ENCODE measurements at regions not wholly inside any gene's neighbourhood (a gene's known extent, or its start where the extent isn't known, plus 50 kb on each side); places are given as distances from the start of the nearest gene placed in this dataset.
"Not testable (repeated sequence)": the region's sequence is repeated elsewhere in the genome, so short reads cannot be mapped to it uniquely, and the experiment has no call there.

DNA sequence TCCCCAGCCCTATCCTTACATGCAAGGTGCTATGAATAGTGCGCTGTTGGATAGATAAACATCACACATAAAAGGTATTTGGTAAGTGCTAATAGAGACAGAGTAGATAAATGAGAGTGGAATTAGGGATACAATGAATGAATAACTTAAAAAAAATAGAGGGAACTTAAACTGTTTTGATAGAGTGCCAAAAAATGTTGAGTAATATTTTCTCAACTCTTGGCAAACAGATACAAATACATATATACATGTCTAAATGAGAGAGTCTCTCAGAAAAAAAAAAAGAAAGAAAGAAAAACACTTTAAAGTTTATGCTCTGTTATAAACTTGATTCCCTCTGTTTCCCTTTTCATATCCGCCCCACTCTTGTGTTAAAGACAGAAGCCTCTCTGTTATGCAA, 667.4 kb downstream of the ROBO2 start:
- H3K4me1 ChIP-seq (ENCODE audit: control insufficient read depth, insufficient read depth, low read length) = no peaks in the 10 kb centered on the region
- no peaks in the 10 kb centered on the region for H3K27me3 ChIP-seq (ENCODE audit: control insufficient read depth, insufficient read depth, low read length, poor library complexity, severe bottlenecking)
- H3K36me3 ChIP-seq (ENCODE audit: control insufficient read depth, insufficient read depth, low read length) = no peaks in the 10 kb centered on the region
- 76 to 79% methylated on average over 2 of the region's 2 CpGs for WGBS, 2 experiments
- no peak overlapping the region for H3K27ac ChIP-seq (ENCODE audit: insufficient read depth, low read depth, low read length, poor library complexity, severe bottlenecking)
- H3K4me3 ChIP-seq (ENCODE audit: insufficient read depth, low read depth, low read length) = no peak overlapping the region
- H3K9me3 ChIP-seq (ENCODE audit: control insufficient read depth, low read length) = no peaks in the 10 kb centered on the region

DNA sequence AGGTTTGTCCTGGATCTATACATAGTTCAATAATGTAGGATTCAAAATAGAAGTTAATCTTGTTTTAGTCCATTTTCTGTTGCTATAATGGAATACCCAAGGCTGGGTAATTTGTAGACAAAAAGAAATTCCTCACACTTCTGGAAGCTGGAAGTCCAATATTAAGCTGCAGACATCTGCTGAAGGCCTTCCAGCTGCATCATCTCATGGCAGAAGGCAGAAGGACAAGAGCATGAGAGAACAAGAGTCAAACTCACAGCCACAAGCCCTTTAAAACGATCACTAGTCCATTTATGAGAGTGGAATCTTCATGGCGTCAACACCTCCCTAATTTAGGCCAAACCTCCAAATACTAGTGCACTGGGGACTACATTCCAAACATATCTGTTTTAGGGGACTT, 669.3 kb downstream of the ROBO2 start:
- no peaks in the 10 kb centered on the region for H3K9me3 ChIP-seq (ENCODE audit: control insufficient read depth, low read length)

DNA sequence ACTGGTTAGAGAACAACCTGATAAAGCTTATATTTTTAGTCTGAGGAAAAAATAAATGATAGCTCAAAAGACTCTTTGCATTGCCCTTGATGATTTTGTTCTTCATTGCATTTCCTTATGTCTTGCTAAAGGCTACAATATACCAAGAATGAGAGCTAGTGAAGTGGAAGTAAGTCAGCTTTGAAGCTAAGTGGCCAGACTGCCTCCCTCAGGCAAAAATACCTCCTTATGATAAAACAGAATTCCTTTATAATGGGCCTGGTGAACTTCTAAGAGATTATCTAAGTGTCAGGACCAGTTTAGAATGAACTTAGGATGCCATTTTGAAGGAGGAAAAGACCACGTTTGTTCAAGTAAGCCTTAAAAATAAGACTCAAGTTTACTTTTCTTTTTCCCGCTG, 678.4 kb downstream of the ROBO2 start:
- Histone ChIP-seq H3K4me1 (ENCODE audit: control insufficient read depth, insufficient read depth, low read length) (no peaks in the 10 kb centered on the region), H3K27me3 (ENCODE audit: control insufficient read depth, insufficient read depth, low read length, poor library complexity, severe bottlenecking) (no peaks in the 10 kb centered on the region), H3K4me3 (ENCODE audit: insufficient read depth, low read depth, low read length) (no peak overlapping the region), H3K27ac (ENCODE audit: insufficient read depth, low read depth, low read length, poor library complexity, severe bottlenecking) (no peak overlapping the region), H3K9me3 (ENCODE audit: control insufficient read depth, low read length) (no peaks in the 10 kb centered on the region), H3K36me3 (ENCODE audit: control insufficient read depth, insufficient read depth, low read length) (no peaks in the 10 kb centered on the region)
- 47 to 100% methylated on average over 1 to 2 of the region's 2 CpGs for WGBS, 2 experiments

More for the DNA sequence above, 669.3 kb downstream of the ROBO2 start:
- H3K4me1 ChIP-seq (ENCODE audit: control insufficient read depth, insufficient read depth, low read length) = no peaks in the 10 kb centered on the region
- H3K36me3 ChIP-seq (ENCODE audit: control insufficient read depth, insufficient read depth, low read length) = no peaks in the 10 kb centered on the region
- no peaks in the 10 kb centered on the region for H3K27me3 ChIP-seq (ENCODE audit: control insufficient read depth, insufficient read depth, low read length, poor library complexity, severe bottlenecking)
- H3K4me3 ChIP-seq (ENCODE audit: insufficient read depth, low read depth, low read length) = no peak overlapping the region
- no peak overlapping the region for H3K27ac ChIP-seq (ENCODE audit: insufficient read depth, low read depth, low read length, poor library complexity, severe bottlenecking)
- 84 to 91% methylated on average over 2 of the region's 2 CpGs for WGBS, 2 experiments

DNA sequence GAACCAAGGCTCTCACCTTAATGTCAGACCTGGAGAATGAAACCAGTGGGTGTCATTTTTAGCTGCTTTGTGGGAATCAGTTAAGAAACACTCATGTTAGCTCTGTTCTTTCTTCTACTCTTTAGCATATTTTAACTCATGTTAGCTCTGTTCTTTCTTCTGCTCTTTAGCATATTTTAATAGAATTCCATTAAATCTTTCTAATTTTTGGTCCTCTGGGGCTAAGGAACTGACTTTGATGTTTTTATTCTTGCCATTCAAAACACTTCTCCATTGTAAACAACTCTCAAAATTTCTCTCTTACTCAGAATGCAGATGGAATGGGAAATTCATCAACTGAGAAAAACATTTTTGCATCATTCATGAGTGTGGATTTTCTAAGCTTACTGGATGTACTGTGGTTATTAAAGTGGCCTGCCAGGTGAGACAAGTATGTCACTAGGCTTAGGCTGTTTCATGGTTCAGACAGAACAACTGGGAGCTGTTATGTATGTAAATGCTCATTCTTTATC, 680.6 kb downstream of the ROBO2 start:
- Histone ChIP-seq H3K36me3 (ENCODE audit: control insufficient read depth, insufficient read depth, low read length) (no peaks in the 10 kb centered on the region), H3K4me1 (ENCODE audit: control insufficient read depth, insufficient read depth, low read length) (no peaks in the 10 kb centered on the region), H3K27ac (ENCODE audit: insufficient read depth, low read depth, low read length, poor library complexity, severe bottlenecking) (no peak overlapping the region), H3K9me3 (ENCODE audit: control insufficient read depth, low read length) (no peaks in the 10 kb centered on the region), H3K27me3 (ENCODE audit: control insufficient read depth, insufficient read depth, low read length, poor library complexity, severe bottlenecking) (no peaks in the 10 kb centered on the region), H3K4me3 (ENCODE audit: insufficient read depth, low read depth, low read length) (no peak overlapping the region)

DNA sequence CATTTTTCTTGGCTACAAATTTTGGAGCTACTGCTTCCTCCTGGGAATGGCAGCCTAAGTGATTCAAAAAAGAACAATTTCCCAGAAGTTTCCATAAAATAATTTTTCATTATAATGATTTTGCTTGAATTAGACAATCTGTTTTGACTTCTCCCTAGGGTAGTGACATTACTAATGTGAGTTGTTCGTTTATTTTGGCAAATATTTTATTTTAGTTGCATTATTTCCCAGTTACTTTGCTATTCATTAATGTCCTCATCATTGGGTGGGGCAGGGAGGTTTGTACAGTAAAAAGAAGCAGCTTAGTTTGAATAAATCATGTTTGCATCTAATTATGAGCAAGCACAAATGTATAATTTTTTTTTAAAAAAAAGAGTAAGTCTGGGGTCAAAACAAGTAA, 686.6 kb downstream of the ROBO2 start:
- Histone ChIP-seq H3K4me3 (ENCODE audit: insufficient read depth, low read depth, low read length) (no peak overlapping the region), H3K36me3 (ENCODE audit: control insufficient read depth, insufficient read depth, low read length) (no peaks in the 10 kb centered on the region), H3K27me3 (ENCODE audit: control insufficient read depth, insufficient read depth, low read length, poor library complexity, severe bottlenecking) (no peaks in the 10 kb centered on the region), H3K4me1 (ENCODE audit: control insufficient read depth, insufficient read depth, low read length) (no peaks in the 10 kb centered on the region), H3K9me3 (ENCODE audit: control insufficient read depth, low read length) (no peaks in the 10 kb centered on the region), H3K27ac (ENCODE audit: insufficient read depth, low read depth, low read length, poor library complexity, severe bottlenecking) (no peak overlapping the region)
- WGBS, 2 experiments = 100% methylated on average over 1 of the region's 1 CpG; no CpG with 5 or more reads in 1 of the 2 experiments

DNA sequence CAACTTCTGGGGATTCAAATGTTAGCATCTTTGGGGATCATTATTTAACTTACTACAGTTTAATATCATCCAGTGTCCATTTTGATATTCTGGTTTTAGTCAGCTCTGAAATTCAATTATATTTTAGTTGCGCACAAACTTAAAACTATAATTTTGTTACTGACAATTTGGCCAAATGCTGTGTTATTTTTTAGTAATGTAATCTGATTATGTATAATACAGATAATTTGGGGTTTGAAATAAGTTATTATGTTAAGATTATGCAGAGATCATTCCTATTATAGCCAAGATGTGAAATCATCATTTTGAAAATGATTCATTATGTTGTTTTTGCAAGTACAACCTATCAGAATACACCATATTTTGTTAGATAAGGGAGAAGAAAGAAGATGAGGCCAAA, 706.1 kb downstream of the ROBO2 start:
- H3K27ac ChIP-seq (ENCODE audit: insufficient read depth, low read depth, low read length, poor library complexity, severe bottlenecking) = no peak overlapping the region
- H3K9me3 ChIP-seq (ENCODE audit: control insufficient read depth, low read length) = no peaks in the 10 kb centered on the region
- H3K36me3 ChIP-seq (ENCODE audit: control insufficient read depth, insufficient read depth, low read length) = no peaks in the 10 kb centered on the region
- 100% methylated on average over 1 of the region's 1 CpG; no CpG with 5 or more reads in 1 of the 2 experiments for WGBS, 2 experiments
- no peak overlapping the region for H3K4me3 ChIP-seq (ENCODE audit: insufficient read depth, low read depth, low read length)
- H3K27me3 ChIP-seq (ENCODE audit: control insufficient read depth, insufficient read depth, low read length, poor library complexity, severe bottlenecking) = no peaks in the 10 kb centered on the region
- H3K4me1 ChIP-seq (ENCODE audit: control insufficient read depth, insufficient read depth, low read length) = no peaks in the 10 kb centered on the region

DNA sequence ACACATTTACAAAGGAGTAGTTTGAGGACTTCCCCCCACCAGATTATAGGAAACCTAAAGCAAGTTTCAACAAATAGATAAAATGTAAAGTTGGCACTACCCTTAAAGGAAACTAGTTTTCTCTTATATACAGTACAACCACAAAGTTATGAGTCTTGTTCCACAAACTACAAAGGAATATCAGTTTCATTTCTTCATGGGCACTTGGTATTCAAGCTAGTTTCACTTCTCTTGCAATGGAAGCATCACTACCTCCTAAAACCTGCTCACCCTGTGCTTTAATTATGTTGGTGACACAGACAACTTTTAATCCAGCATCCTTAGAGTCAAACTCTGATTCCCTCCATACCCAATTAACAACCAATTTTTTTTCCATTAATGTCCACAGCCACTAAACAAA, 707.0 kb downstream of the ROBO2 start:
- no peak overlapping the region for H3K27ac ChIP-seq (ENCODE audit: insufficient read depth, low read depth, low read length, poor library complexity, severe bottlenecking)
- H3K27me3 ChIP-seq (ENCODE audit: control insufficient read depth, insufficient read depth, low read length, poor library complexity, severe bottlenecking) = no peaks in the 10 kb centered on the region
- H3K9me3 ChIP-seq (ENCODE audit: control insufficient read depth, low read length) = no peaks in the 10 kb centered on the region
- H3K4me3 ChIP-seq (ENCODE audit: insufficient read depth, low read depth, low read length) = no peak overlapping the region
- H3K4me1 ChIP-seq (ENCODE audit: control insufficient read depth, insufficient read depth, low read length) = no peaks in the 10 kb centered on the region
- no peaks in the 10 kb centered on the region for H3K36me3 ChIP-seq (ENCODE audit: control insufficient read depth, insufficient read depth, low read length)

DNA sequence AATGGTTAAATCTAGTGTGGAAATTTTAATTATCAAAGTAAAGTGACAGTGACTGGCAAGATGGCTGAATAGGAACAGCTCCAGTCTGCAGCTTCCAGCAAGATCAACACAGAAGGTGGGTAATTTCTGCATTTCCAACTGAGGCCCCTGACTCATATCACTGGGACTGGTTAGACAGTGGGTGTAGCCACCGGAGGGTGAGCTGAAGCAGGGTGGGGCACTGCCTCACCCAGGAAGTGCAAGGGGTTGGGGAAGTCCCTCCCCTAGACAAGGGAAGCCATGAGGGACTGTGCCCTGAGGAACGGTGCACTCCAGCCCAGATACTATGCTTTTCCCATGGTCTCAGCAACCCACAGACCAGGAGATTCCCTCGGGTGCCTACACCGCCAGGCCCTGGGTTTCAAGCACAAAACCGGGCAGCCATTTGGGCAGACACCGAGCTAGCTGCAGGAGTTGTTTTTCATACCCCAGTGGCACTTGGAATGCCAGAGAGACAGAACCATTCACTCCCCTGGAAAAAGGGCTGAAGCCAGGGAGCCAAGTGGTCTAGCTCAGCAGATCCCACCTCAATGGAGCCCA, 716.6 kb downstream of the ROBO2 start:
- not testable (repeated sequence) for H3K4me1 ChIP-seq (ENCODE audit: control insufficient read depth, insufficient read depth, low read length); H3K36me3 ChIP-seq (ENCODE audit: control insufficient read depth, insufficient read depth, low read length); H3K27ac ChIP-seq (ENCODE audit: insufficient read depth, low read depth, low read length, poor library complexity, severe bottlenecking); H3K9me3 ChIP-seq (ENCODE audit: control insufficient read depth, low read length); H3K27me3 ChIP-seq (ENCODE audit: control insufficient read depth, insufficient read depth, low read length, poor library complexity, severe bottlenecking); H3K4me3 ChIP-seq (ENCODE audit: insufficient read depth, low read depth, low read length)
- WGBS, 2 experiments = 91 to 95% methylated on average over 6 of the region's 6 CpGs

DNA sequence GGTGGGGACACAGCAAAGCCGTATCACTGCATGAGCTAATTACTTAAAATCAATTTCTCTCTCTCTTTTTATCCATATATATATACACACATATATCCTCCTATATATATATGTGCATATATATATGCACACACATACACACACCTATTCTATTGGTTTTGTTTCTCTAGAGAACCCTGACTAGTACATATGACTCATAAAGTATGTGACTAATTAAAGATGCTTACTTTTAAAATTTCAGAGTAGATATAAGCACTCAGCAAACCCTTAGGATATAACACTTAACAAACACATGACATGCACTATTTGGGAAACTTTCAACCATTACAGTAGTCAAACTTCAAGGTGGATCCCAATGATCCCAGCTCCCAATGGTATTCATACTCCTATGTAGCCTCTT, 732.6 kb downstream of the ROBO2 start:
- H3K4me3 ChIP-seq (ENCODE audit: insufficient read depth, low read depth, low read length) = no peak overlapping the region
- no peaks in the 10 kb centered on the region for H3K27me3 ChIP-seq (ENCODE audit: control insufficient read depth, insufficient read depth, low read length, poor library complexity, severe bottlenecking)
- H3K4me1 ChIP-seq (ENCODE audit: control insufficient read depth, insufficient read depth, low read length) = no peaks in the 10 kb centered on the region
- WGBS, 2 experiments = 92 to 100% methylated on average over 1 of the region's 1 CpG
- H3K27ac ChIP-seq (ENCODE audit: insufficient read depth, low read depth, low read length, poor library complexity, severe bottlenecking) = no peak overlapping the region
- H3K36me3 ChIP-seq (ENCODE audit: control insufficient read depth, insufficient read depth, low read length) = no peaks in the 10 kb centered on the region
- H3K9me3 ChIP-seq (ENCODE audit: control insufficient read depth, low read length) = peaks cover 2% of the 10 kb centered on the region

DNA sequence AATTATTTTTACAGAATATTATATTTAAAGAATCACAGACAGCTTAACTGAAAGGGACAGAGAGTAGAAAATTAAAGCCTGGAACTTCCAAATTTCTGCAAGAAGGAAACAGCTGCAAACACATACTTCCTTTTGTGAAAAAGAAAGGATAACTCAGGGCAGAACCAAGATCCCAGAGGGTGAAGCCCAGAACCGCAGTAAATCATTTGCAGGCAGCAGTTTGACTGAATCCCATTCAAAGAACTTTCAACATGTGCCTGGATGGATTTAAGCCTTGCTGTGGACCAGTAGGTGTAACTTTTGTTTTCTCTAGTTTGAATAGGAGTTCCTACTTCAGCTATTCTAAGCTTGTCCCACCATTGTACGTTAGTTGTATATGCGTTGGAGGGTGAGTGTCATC, 733.2 kb downstream of the ROBO2 start:
- Histone ChIP-seq H3K27me3 (ENCODE audit: control insufficient read depth, insufficient read depth, low read length, poor library complexity, severe bottlenecking) (no peaks in the 10 kb centered on the region), H3K4me1 (ENCODE audit: control insufficient read depth, insufficient read depth, low read length) (no peaks in the 10 kb centered on the region), H3K9me3 (ENCODE audit: control insufficient read depth, low read length) (peaks cover 2% of the 10 kb centered on the region), H3K27ac (ENCODE audit: insufficient read depth, low read depth, low read length, poor library complexity, severe bottlenecking) (no peak overlapping the region), H3K36me3 (ENCODE audit: control insufficient read depth, insufficient read depth, low read length) (no peaks in the 10 kb centered on the region), H3K4me3 (ENCODE audit: insufficient read depth, low read depth, low read length) (no peak overlapping the region)
- WGBS, 2 experiments = 92 to 96% methylated on average over 3 of the region's 3 CpGs

Measured in ectodermal cell (in vitro differentiated cells).